ENCODE measurements at regions not wholly inside any gene's neighbourhood (a gene's known extent, or its start where the extent isn't known, plus 50 kb on each side); places are given as distances from the start of the nearest gene placed in this dataset.
"Not testable (repeated sequence)": the region's sequence is repeated elsewhere in the genome, so short reads cannot be mapped to it uniquely, and the experiment has no call there.

DNA sequence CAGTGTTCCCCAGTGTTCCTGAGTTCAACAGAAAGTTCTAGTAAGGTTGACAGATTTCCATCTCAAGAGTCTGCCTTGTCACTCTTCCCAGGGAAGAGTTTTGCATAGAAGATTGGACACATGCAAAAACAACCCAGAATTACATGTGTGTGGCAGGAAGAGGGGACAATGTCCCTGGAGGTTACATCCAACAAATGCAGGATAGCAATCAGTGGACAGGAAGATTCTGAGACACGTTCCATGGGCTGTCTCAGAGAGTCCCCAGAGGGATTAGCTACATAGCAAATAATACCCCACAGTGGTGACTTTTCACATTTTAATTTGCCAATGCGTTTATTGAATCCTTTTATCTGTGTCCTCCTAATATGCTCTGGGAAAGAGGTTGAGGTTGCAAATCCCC lies 321.1 kb upstream of the SPATA31A3 start:
- H3K9me3 ChIP-seq (ENCODE audit: low read length); H4K20me1 ChIP-seq (ENCODE audit: insufficient read depth, low read length); ATAC-seq; H3K27me3 ChIP-seq (ENCODE audit: control insufficient read depth in 1 of 2, insufficient read depth in 2 of 2, low read length in 2 of 2); H3K36me3 ChIP-seq (replicated peaks in 1 of 2; ENCODE audit: control insufficient read depth in 1 of 2, insufficient read depth in 2 of 2, low read length in 2 of 2); in situ Hi-C loops (cut with HindIII; ENCODE audit: extremely low pct_ligation_motif_present, low pct_unique_long_range_greater_than_20kb); H3K4me2 ChIP-seq (ENCODE audit: low read depth, low read length); H3K4me3 ChIP-seq (replicated peaks in 1 of 3; ENCODE audit: insufficient read depth in 1 of 3, low read depth in 2 of 3, low read length in 3 of 3); CTCF ChIA-PET (ENCODE audit: low intra/inter-chr PET ratio, low total read pairs); H3K79me2 ChIP-seq (ENCODE audit: insufficient read depth, low read length); intact Hi-C loops (cut with micrococcal nuclease; ENCODE audit: unreplicated experiment); BruUV-seq (replicated peaks); H2AFZ ChIP-seq (ENCODE audit: low read length); H3K4me1 ChIP-seq (ENCODE audit: insufficient read depth, low read length); H3K27ac ChIP-seq (ENCODE audit: extremely low read length, insufficient read depth, low read length); DNase-seq (ENCODE audit: low spot score); H3K9ac ChIP-seq (ENCODE audit: insufficient read depth, low read depth, low read length); POLR2A ChIA-PET; FAIRE-seq: not testable (repeated sequence)
- WGBS (ENCODE audit: low lambda C conversion rate): no CpG with 5 or more reads among the region's 2 CpGs

DNA sequence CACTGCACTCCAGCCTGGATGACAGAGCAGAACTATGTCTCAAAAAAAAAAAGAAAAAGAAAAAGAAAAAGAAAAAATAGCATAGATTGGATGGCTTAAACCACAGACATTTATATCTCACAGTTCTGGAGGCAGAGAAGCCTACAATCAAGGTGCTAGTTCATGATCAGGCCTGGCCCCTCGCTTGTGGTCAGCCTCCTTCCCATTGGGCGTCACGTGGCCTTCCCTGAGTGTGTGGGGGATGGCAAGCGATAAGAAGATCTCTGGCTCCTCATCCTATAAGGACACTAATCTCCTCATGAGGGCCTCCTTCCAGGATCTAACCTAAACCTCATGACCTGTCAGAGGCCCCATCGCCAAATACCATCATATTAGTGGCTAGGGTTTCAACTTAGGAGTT lies 320.2 kb upstream of the SPATA31A3 start:
- H3K4me3 ChIP-seq (replicated peaks in 1 of 3; ENCODE audit: insufficient read depth in 1 of 3, low read depth in 2 of 3, low read length in 3 of 3); H3K27me3 ChIP-seq (ENCODE audit: control insufficient read depth in 1 of 2, insufficient read depth in 2 of 2, low read length in 2 of 2); H3K79me2 ChIP-seq (ENCODE audit: insufficient read depth, low read length); in situ Hi-C loops (cut with HindIII; ENCODE audit: extremely low pct_ligation_motif_present, low pct_unique_long_range_greater_than_20kb); POLR2A ChIA-PET; H4K20me1 ChIP-seq (ENCODE audit: insufficient read depth, low read length); H3K27ac ChIP-seq (ENCODE audit: extremely low read length, insufficient read depth, low read length); BruUV-seq (replicated peaks); ATAC-seq; H2AFZ ChIP-seq (ENCODE audit: low read length); H3K4me1 ChIP-seq (ENCODE audit: insufficient read depth, low read length); intact Hi-C loops (cut with micrococcal nuclease; ENCODE audit: unreplicated experiment); H3K9me3 ChIP-seq (ENCODE audit: low read length); H3K36me3 ChIP-seq (replicated peaks in 1 of 2; ENCODE audit: control insufficient read depth in 1 of 2, insufficient read depth in 2 of 2, low read length in 2 of 2); H3K4me2 ChIP-seq (ENCODE audit: low read depth, low read length); CTCF ChIA-PET (ENCODE audit: low intra/inter-chr PET ratio, low total read pairs); H3K9ac ChIP-seq (ENCODE audit: insufficient read depth, low read depth, low read length); FAIRE-seq; DNase-seq (ENCODE audit: low spot score): not testable (repeated sequence)
- WGBS (ENCODE audit: low lambda C conversion rate): no CpG with 5 or more reads among the region's 5 CpGs

DNA sequence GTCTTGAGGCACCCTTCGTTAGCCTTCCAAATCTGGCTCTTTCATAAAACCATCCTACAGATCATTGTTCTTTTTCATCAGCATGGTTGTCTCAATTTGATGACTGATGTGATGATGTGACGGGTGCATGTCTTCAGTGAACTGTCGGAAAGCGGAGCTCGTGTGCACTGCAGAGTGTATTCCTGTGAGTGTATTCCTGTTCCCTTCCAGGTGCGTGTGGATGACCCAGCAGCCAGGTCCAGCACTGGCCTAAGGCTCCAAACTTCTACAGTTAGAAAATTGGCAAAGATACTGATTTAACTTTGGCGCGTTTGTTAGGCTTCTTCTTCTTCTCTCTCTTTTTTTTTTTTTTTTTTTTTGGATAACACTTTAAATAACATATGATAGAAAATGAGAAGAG lies 314.8 kb upstream of the SPATA31A3 start:
- H3K4me3 ChIP-seq (replicated peaks in 1 of 3; ENCODE audit: insufficient read depth in 1 of 3, low read depth in 2 of 3, low read length in 3 of 3); FAIRE-seq; ATAC-seq; H3K36me3 ChIP-seq (replicated peaks in 1 of 2; ENCODE audit: control insufficient read depth in 1 of 2, insufficient read depth in 2 of 2, low read length in 2 of 2); H3K27ac ChIP-seq (ENCODE audit: extremely low read length, insufficient read depth, low read length); H2AFZ ChIP-seq (ENCODE audit: low read length); H3K27me3 ChIP-seq (ENCODE audit: control insufficient read depth in 1 of 2, insufficient read depth in 2 of 2, low read length in 2 of 2); CTCF ChIA-PET (ENCODE audit: low intra/inter-chr PET ratio, low total read pairs); POLR2A ChIA-PET; H4K20me1 ChIP-seq (ENCODE audit: insufficient read depth, low read length); DNase-seq (ENCODE audit: low spot score); H3K4me1 ChIP-seq (ENCODE audit: insufficient read depth, low read length); in situ Hi-C loops (cut with HindIII; ENCODE audit: extremely low pct_ligation_motif_present, low pct_unique_long_range_greater_than_20kb); H3K4me2 ChIP-seq (ENCODE audit: low read depth, low read length); BruUV-seq (replicated peaks); H3K9ac ChIP-seq (ENCODE audit: insufficient read depth, low read depth, low read length); H3K79me2 ChIP-seq (ENCODE audit: insufficient read depth, low read length); intact Hi-C loops (cut with micrococcal nuclease; ENCODE audit: unreplicated experiment); H3K9me3 ChIP-seq (ENCODE audit: low read length): not testable (repeated sequence)
- 0% methylated on average over 1 of the region's 8 CpGs for WGBS (ENCODE audit: low lambda C conversion rate)

DNA sequence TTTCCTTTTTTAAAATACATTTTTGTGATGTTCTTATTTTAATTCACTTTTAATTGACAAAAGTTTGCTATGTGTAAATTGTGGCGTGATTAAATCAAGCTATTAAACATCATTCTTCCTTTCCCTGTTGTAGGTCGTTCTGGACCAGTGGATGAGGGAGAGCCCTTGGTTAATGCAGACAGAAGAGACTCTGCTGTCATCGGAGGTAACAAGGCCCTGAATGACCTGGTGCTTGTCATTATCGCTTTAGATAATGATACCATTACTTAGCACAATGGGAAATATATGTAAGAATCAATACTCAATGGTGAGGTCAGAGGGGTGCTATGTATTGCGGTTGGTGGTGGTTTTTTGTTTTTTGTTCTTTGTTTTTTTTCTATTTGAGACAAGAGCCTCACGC lies 296.4 kb upstream of the SPATA31A3 start:
- DNase-seq (ENCODE audit: low spot score); POLR2A ChIA-PET; H2AFZ ChIP-seq (ENCODE audit: low read length); in situ Hi-C loops (cut with HindIII; ENCODE audit: extremely low pct_ligation_motif_present, low pct_unique_long_range_greater_than_20kb); H3K9me3 ChIP-seq (ENCODE audit: low read length); FAIRE-seq; H3K4me1 ChIP-seq (ENCODE audit: insufficient read depth, low read length); H3K9ac ChIP-seq (ENCODE audit: insufficient read depth, low read depth, low read length); H3K4me2 ChIP-seq (ENCODE audit: low read depth, low read length); ATAC-seq; H3K36me3 ChIP-seq (replicated peaks in 1 of 2; ENCODE audit: control insufficient read depth in 1 of 2, insufficient read depth in 2 of 2, low read length in 2 of 2); H4K20me1 ChIP-seq (ENCODE audit: insufficient read depth, low read length); intact Hi-C loops (cut with micrococcal nuclease; ENCODE audit: unreplicated experiment); H3K27ac ChIP-seq (ENCODE audit: extremely low read length, insufficient read depth, low read length); H3K27me3 ChIP-seq (ENCODE audit: control insufficient read depth in 1 of 2, insufficient read depth in 2 of 2, low read length in 2 of 2); H3K79me2 ChIP-seq (ENCODE audit: insufficient read depth, low read length); CTCF ChIA-PET (ENCODE audit: low intra/inter-chr PET ratio, low total read pairs); BruUV-seq (replicated peaks); H3K4me3 ChIP-seq (replicated peaks in 1 of 3; ENCODE audit: insufficient read depth in 1 of 3, low read depth in 2 of 3, low read length in 3 of 3): not testable (repeated sequence)
- no CpG with 5 or more reads among the region's 6 CpGs for WGBS (ENCODE audit: low lambda C conversion rate)
